ENCODE measurements at regions not wholly inside any gene's neighbourhood (a gene's known extent, or its start where the extent isn't known, plus 50 kb on each side); places are given as distances from the start of the nearest gene placed in this dataset.

DNA sequence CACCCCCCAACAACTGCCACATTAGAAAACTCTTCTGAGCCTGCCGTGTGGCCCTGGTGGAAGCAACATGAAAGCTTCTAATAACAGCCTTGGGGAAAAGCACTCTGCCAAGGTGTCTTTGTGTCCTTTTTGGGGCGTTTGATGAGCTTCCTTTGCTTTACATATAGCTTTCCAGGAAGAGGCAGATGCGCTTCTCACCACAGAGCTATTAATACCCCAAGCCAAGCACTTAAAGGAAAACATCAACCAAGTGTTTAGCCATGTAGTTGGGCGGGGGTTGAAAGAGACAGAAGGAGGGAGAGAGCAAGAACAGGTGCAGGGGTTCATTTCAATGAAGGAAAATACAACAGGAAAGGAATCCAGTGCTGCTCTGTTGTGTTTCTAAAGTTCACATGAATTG is 176.1 kb downstream of the VAPA start:
- no peak overlapping the region for H3K4me3 ChIP-seq (ENCODE audit: low read length in 3 of 3)
- FAIRE-seq (no peak), DNase-seq (no peak)
- H3K27me3 ChIP-seq (ENCODE audit: control insufficient read depth, insufficient read depth, low read length): no peaks in the 10 kb centered on the region
- H3K36me3 ChIP-seq (ENCODE audit: control insufficient read depth in 2 of 3, insufficient read depth in 3 of 3, low read length in 3 of 3): no peaks in the 10 kb centered on the region
- intact Hi-C loops (cut with DNase I): no loop called here
- no peak overlapping the region for H3K9ac ChIP-seq (ENCODE audit: low read length in 3 of 3)
- TF ChIP-seq, protein P1, sequence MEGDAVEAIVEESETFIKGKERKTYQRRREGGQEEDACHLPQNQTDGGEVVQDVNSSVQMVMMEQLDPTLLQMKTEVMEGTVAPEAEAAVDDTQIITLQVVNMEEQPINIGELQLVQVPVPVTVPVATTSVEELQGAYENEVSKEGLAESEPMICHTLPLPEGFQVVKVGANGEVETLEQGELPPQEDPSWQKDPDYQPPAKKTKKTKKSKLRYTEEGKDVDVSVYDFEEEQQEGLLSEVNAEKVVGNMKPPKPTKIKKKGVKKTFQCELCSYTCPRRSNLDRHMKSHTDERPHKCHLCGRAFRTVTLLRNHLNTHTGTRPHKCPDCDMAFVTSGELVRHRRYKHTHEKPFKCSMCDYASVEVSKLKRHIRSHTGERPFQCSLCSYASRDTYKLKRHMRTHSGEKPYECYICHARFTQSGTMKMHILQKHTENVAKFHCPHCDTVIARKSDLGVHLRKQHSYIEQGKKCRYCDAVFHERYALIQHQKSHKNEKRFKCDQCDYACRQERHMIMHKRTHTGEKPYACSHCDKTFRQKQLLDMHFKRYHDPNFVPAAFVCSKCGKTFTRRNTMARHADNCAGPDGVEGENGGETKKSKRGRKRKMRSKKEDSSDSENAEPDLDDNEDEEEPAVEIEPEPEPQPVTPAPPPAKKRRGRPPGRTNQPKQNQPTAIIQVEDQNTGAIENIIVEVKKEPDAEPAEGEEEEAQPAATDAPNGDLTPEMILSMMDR (IDR thresholded peaks at IDR 0.05; ENCODE audit: borderline replicate concordance, extremely low read depth, insufficient read depth): no peak
- no peaks in the 10 kb centered on the region for H3K9me3 ChIP-seq (ENCODE audit: control insufficient read depth in 2 of 3, insufficient read depth in 1 of 3, low read length in 3 of 3)
- no peaks in the 10 kb centered on the region for H3K4me1 ChIP-seq (ENCODE audit: control insufficient read depth in 2 of 3, insufficient read depth in 2 of 3, low read depth in 1 of 3, low read length in 3 of 3)
- no peak overlapping the region for H3K27ac ChIP-seq (ENCODE audit: low read depth in 2 of 2, low read length in 2 of 2)

DNA sequence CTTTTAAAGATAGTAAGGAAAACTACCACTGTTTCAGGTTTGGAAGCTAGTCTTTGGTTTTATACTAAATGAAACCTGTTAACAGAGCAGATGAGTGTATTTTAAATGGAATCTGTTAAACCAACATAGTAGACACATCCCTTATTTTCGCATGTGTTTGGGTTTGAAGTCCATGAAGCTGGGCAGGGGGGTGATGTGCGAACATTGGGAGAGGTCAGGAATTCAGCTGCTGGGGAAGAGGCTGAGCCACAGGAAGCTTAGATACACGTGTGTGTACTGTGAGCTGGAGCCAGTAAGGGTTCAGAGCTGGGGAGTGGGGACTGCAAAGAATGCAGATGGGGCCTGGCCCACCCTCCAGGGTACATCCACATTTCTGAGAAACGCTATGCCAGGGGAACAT is 176.9 kb downstream of the VAPA start:
- no peaks in the 10 kb centered on the region for H3K36me3 ChIP-seq (ENCODE audit: control insufficient read depth in 2 of 3, insufficient read depth in 3 of 3, low read length in 3 of 3)
- no peaks in the 10 kb centered on the region for H3K9me3 ChIP-seq (ENCODE audit: control insufficient read depth in 2 of 3, insufficient read depth in 1 of 3, low read length in 3 of 3)
- H3K4me3 ChIP-seq (ENCODE audit: low read length in 3 of 3): no peak overlapping the region
- intact Hi-C loops (cut with DNase I): no loop called here
- no peaks in the 10 kb centered on the region for H3K27me3 ChIP-seq (ENCODE audit: control insufficient read depth, insufficient read depth, low read length)
- no peaks in the 10 kb centered on the region for H3K4me1 ChIP-seq (ENCODE audit: control insufficient read depth in 2 of 3, insufficient read depth in 2 of 3, low read depth in 1 of 3, low read length in 3 of 3)
- no peak for FAIRE-seq
- H3K27ac ChIP-seq (ENCODE audit: low read depth in 2 of 2, low read length in 2 of 2): no peak overlapping the region
- H3K9ac ChIP-seq (ENCODE audit: low read length in 3 of 3): no peak overlapping the region
- TF ChIP-seq, protein P1 (IDR thresholded peaks at IDR 0.05; ENCODE audit: borderline replicate concordance, extremely low read depth, insufficient read depth): no peak
- DNase-seq: no peak

DNA sequence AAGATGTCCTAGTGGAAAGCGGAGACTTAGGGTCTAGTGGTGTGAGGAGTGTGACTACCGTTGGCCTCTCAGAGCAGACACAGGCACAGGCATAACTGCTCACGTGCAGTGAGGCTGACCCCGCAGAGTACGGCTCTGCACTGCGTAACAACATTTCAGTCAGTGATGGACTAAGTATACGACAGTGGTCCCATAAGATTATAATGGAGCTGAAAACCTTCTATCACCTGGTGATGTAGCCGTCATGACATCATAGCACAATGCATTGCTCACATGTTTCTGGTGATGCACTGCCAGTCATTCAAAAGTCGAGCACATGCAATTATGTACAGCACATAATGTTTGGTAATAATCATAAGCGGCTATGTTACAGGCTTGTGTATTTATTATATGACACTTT is 179.6 kb downstream of the VAPA start:
- no peak for FAIRE-seq
- no peak overlapping the region for H3K27ac ChIP-seq (ENCODE audit: low read depth in 2 of 2, low read length in 2 of 2)
- H3K36me3 ChIP-seq (ENCODE audit: control insufficient read depth in 2 of 3, insufficient read depth in 3 of 3, low read length in 3 of 3): no peaks in the 10 kb centered on the region
- no peaks in the 10 kb centered on the region for H3K27me3 ChIP-seq (ENCODE audit: control insufficient read depth, insufficient read depth, low read length)
- H3K4me3 ChIP-seq (ENCODE audit: low read length in 3 of 3): no peak overlapping the region
- intact Hi-C loops (cut with DNase I): no loop called here
- no peak for DNase-seq
- H3K9ac ChIP-seq (ENCODE audit: low read length in 3 of 3): no peak overlapping the region
- TF ChIP-seq, protein P1 (IDR thresholded peaks at IDR 0.05; ENCODE audit: borderline replicate concordance, extremely low read depth, insufficient read depth): no peak
- H3K9me3 ChIP-seq (ENCODE audit: control insufficient read depth in 2 of 3, insufficient read depth in 1 of 3, low read length in 3 of 3): no peaks in the 10 kb centered on the region
- H3K4me1 ChIP-seq (ENCODE audit: control insufficient read depth in 2 of 3, insufficient read depth in 2 of 3, low read depth in 1 of 3, low read length in 3 of 3): no peaks in the 10 kb centered on the region

DNA sequence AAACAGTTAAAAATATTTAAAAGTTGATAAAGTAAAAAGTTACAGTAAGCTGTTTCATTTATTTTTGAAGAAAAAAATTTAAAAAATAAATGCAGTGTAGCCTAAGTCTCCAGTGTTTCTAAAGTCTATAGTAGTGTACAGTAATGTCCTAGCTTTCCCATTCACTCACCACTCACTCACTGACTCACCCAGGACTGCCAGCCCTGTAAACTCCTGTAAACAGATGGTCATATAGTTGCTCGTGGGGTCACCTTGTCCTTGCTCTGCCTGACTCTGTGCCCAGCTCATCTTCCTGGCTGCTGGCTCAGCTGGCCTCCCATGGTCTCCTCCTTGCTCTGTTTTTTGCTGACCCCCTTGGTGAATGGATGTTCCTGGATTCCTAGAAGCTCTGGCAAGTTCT is 180.3 kb downstream of the VAPA start:
- H3K9ac ChIP-seq (ENCODE audit: low read length in 3 of 3): no peak overlapping the region
- H3K4me1 ChIP-seq (ENCODE audit: control insufficient read depth in 2 of 3, insufficient read depth in 2 of 3, low read depth in 1 of 3, low read length in 3 of 3): no peaks in the 10 kb centered on the region
- H3K9me3 ChIP-seq (ENCODE audit: control insufficient read depth in 2 of 3, insufficient read depth in 1 of 3, low read length in 3 of 3): no peaks in the 10 kb centered on the region
- intact Hi-C loops (cut with DNase I): no loop called here
- H3K27ac ChIP-seq (ENCODE audit: low read depth in 2 of 2, low read length in 2 of 2): no peak overlapping the region
- no peaks in the 10 kb centered on the region for H3K27me3 ChIP-seq (ENCODE audit: control insufficient read depth, insufficient read depth, low read length)
- TF ChIP-seq, protein P1 (IDR thresholded peaks at IDR 0.05; ENCODE audit: borderline replicate concordance, extremely low read depth, insufficient read depth): no peak
- no peak for DNase-seq
- H3K4me3 ChIP-seq (ENCODE audit: low read length in 3 of 3): no peak overlapping the region
- no peak for FAIRE-seq
- no peaks in the 10 kb centered on the region for H3K36me3 ChIP-seq (ENCODE audit: control insufficient read depth in 2 of 3, insufficient read depth in 3 of 3, low read length in 3 of 3)

Measured in kidney (tissue), 13 donors.